AG09319 (cell line): ENCODE measurements at regions not wholly inside any gene's neighbourhood (a gene's known extent, or its start where the extent isn't known, plus 50 kb on each side); places are given as distances from the start of the nearest gene placed in this dataset.

Experiments
- DNase-seq: peaks from one replicate; pipeline ENCODE4 v3.0.0-alpha.2; 2010; ENCODE audit warnings: low read depth; ENCODE audit errors: extremely low read depth
- TF ChIP-seq, protein P1 (sequence below): IDR thresholded peaks from 2 replicates; pipeline ENCODE4 v1.5.1; 2011; ENCODE audit warnings: low read depth, mild to moderate bottlenecking, inconsistent platforms, low read length, moderate library complexity

DNA sequence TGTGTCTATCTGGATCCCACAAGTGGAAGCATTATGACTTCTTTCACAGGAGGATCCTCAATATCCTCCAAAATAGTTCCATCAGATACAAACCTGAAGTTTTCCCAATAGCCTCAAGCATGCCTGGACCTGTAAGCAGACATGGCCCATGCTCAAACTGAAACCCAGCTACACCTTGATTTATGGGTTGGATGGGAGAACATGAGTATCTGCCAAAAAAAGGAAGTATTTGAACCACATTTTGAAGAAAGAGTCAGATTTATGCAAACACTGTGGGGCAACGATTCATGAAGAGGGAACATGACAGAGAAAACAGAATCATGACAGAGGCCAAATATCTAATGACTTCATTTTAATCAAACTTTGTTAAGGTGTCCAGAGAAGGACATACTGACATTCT, 351.0 kb upstream of the NFIA start:
- TF ChIP-seq, protein P1, sequence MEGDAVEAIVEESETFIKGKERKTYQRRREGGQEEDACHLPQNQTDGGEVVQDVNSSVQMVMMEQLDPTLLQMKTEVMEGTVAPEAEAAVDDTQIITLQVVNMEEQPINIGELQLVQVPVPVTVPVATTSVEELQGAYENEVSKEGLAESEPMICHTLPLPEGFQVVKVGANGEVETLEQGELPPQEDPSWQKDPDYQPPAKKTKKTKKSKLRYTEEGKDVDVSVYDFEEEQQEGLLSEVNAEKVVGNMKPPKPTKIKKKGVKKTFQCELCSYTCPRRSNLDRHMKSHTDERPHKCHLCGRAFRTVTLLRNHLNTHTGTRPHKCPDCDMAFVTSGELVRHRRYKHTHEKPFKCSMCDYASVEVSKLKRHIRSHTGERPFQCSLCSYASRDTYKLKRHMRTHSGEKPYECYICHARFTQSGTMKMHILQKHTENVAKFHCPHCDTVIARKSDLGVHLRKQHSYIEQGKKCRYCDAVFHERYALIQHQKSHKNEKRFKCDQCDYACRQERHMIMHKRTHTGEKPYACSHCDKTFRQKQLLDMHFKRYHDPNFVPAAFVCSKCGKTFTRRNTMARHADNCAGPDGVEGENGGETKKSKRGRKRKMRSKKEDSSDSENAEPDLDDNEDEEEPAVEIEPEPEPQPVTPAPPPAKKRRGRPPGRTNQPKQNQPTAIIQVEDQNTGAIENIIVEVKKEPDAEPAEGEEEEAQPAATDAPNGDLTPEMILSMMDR: no peak
- no peak for DNase-seq

- TF ChIP-seq, protein P1: no peak
- no peak for DNase-seq
Observed at GRCh38 chr1:60727552-60727951, 354.8 kb upstream of the NFIA start.

DNA sequence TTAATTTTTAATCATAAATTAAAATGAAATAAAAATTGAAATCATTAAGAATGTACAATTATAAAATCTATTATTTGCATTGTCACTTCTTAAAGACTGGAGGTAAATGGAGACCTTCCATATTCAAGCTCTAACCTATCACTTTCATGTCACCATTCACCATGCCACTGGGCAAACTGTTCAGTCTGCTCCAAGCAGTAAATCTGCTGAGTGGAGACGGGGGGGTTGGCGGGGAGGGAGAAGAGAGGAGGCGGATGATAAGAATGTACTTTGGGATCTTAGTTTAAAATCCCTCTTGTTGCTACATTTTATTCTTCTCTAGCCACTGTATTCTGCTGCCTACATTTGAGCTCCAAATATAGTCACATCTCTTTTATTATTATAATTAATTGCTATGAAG, 365.9 kb upstream of the NFIA start:
- TF ChIP-seq, protein P1: no peak
- no peak for DNase-seq

DNA sequence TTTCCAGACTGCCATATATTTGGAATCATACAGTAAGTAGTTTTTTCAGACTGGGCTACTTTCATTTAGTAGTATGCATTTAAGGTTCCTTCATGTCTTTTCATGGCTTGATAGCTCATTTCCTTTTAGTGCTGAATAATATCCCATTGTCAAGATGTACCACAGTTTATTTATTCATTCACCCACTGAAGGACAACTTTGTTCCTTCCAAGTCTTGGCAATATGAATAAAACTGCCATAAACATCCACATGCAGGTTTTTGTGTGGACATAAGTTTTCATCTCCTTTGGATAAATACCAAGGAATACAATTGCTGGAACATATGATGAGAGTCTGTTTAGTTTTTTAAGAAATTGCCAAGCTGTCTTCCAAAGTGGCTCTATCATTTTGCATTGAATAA, 366.4 kb upstream of the NFIA start:
- TF ChIP-seq, protein P1: no peak
- no peak for DNase-seq

GRCh38 chr1:60709426-60709825, 372.9 kb upstream of the NFIA start:
- DNase-seq: no peak
- TF ChIP-seq, protein P1: no peak

GRCh38 chr1:60705026-60705425, 377.3 kb upstream of the NFIA start:
- DNase-seq: no peak
- TF ChIP-seq, protein P1: no peak

DNA sequence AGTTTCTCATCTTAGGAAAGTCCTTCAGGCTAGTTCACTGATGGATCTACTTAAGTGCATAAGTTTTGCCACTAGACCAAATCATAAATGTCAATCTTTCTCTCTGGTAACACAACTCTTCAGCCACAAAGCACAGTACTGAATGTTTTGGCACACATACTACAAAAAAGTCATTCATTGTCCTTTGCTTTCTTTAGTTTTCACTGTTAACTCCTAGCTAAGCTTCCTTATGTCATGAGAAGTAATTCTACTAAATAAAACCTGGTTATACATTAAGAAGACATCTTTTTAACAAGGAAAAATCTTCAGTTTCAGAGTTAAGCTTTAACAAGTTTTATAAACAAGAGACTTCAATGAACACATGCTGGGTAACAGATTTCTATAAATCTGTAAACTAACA, 379.2 kb upstream of the NFIA start:
- TF ChIP-seq, protein P1: no peak
- no peak for DNase-seq

DNA sequence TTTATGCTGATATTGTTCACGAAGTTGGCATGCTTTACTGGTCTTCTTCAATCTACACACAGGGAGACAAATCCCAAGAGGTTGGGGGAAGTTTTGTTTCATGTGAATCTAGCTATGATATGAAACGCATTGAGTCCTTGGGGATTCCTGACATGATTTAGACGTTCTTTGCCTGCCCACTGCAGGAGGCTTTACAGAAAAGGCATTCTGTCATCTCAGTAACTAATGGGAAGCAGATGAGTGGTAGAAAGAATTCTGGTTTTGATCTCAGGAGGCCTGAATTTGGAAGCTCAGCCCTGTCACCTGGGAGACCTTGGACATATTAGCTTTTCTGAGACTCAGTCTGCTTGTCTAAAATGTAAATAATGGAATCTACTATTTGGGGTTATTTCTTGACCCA, 383.0 kb upstream of the NFIA start:
- DNase-seq: no peak
- TF ChIP-seq, protein P1: no peak
